GM12891 (cell line): ENCODE measurements at regions not wholly inside any gene's neighbourhood (a gene's known extent, or its start where the extent isn't known, plus 50 kb on each side); places are given as distances from the start of the nearest gene placed in this dataset.

Source experiments
- PAX5 ChIP-seq: IDR thresholded peaks from 2 replicates; pipeline ENCODE4 v1.6.1; 2011; ENCODE audit warnings: low read length, moderate library complexity, mild to moderate bottlenecking; ENCODE audit not compliant: insufficient read depth, severe bottlenecking
- POLR2A ChIP-seq: IDR thresholded peaks from 2 replicates; pipeline ENCODE4 v1.6.1; 2011; ENCODE audit warnings: low read depth, low read length, control low read depth
- POLR2AphosphoS5 ChIP-seq: IDR thresholded peaks from 2 replicates; pipeline ENCODE4 v1.6.1; 2011; ENCODE audit warnings: low read depth, low read length, control low read depth
- SPI1 ChIP-seq: IDR thresholded peaks from 2 replicates; pipeline ENCODE4 v1.6.1; 2011; ENCODE audit warnings: low read depth, low read length, control low read depth
- TAF1 ChIP-seq: IDR thresholded peaks from 2 replicates; pipeline ENCODE4 v1.6.1; 2011; ENCODE audit warnings: low read depth, low read length, control low read depth

- no peak for TF ChIP-seq POLR2A
- no peak for TF ChIP-seq POLR2AphosphoS5
- no peak for TF ChIP-seq TAF1
- no peak for TF ChIP-seq SPI1
- no peak for TF ChIP-seq PAX5
Measured at GRCh38 chr1:229897501-229897900, 169.5 kb upstream of the GALNT2 start.
